ENCODE measurements at regions not wholly inside any gene's neighbourhood (a gene's known extent, or its start where the extent isn't known, plus 50 kb on each side); places are given as distances from the start of the nearest gene placed in this dataset.

GRCh38 chr1:194809215-194809614 is 1622.8 kb upstream of the B3GALT2 start:
- TF ChIP-seq CTCF (IDR thresholded peaks at IDR 0.05; ENCODE audit: borderline replicate concordance, extremely low read depth, low read length, poor library complexity, severe bottlenecking) (no peak), EZH2 (IDR thresholded peaks at IDR 0.05; ENCODE audit: borderline replicate concordance, low read depth, low read length, severe bottlenecking) (no peak)
